OCI-LY3 (cell line): ENCODE measurements at regions not wholly inside any gene's neighbourhood (a gene's known extent, or its start where the extent isn't known, plus 50 kb on each side); places are given as distances from the start of the nearest gene placed in this dataset.

ENCODE experiments used
- H2AFZ ChIP-seq: fragments of 200-600, 300-600 bp; shearing (Covaris generic); 2 replicates; pipeline ENCODE4 v1.6.0; 2014; ENCODE audit warnings: antibody characterized with exemption, low read depth, low read length
- H3K27ac ChIP-seq: fragments of 200-600, 300-600 bp; sonication (generic); 2 replicates; pipeline ENCODE4 v1.5.1; 2014; ENCODE audit warnings: mild to moderate bottlenecking, low read length, moderate library complexity, mixed read lengths
- H3K27me3 ChIP-seq: fragments of 200-600, 300-600 bp; sonication (generic); 2 replicates; pipeline ENCODE4 v1.6.1; 2014; ENCODE audit warnings: low read depth, low read length, mixed read lengths
- H3K36me3 ChIP-seq: fragments of 200-600, 300-600 bp; sonication (generic); replicated peaks from 2 replicates; pipeline ENCODE3; 2014; ENCODE audit warnings: low read depth, low read length, mixed read lengths
- H3K4me1 ChIP-seq: fragments of 300-600, 200-600 bp; sonication (generic); 2 replicates; pipeline ENCODE4 v1.6.1; 2014; ENCODE audit warnings: low read length, mixed read lengths
- H3K4me2 ChIP-seq: fragments of 200-600, 300-600 bp; sonication (generic); 2 replicates; pipeline ENCODE4 v1.6.1; 2014; ENCODE audit warnings: low read length, mixed read lengths
- H3K4me3 ChIP-seq: fragments of 300-600, 200-600 bp; sonication (generic); 2 replicates; pipeline ENCODE4 v1.5.1; 2014; ENCODE audit warnings: antibody characterized with exemption, mild to moderate bottlenecking, low read length, moderate library complexity
- H3K79me2 ChIP-seq: fragments of 300-600, 200-600 bp; shearing (Covaris generic); 2 replicates; pipeline ENCODE4 v1.6.1; 2014; ENCODE audit warnings: mild to moderate bottlenecking, low read length, mixed read lengths
- H3K9ac ChIP-seq: fragments of 300-600, 200-600 bp; shearing (Covaris generic); 2 replicates; pipeline ENCODE4 v1.6.0; 2014; ENCODE audit warnings: mild to moderate bottlenecking, low read length, moderate library complexity
- H3K9me3 ChIP-seq: fragments of 200-600, 300-600 bp; shearing (Covaris generic); 2 replicates; pipeline ENCODE4 v1.6.1; 2014; ENCODE audit warnings: low read length, mixed read lengths; ENCODE audit not compliant: insufficient read depth
- H4K20me1 ChIP-seq: fragments of 200-600, 300-600 bp; sonication (generic); 2 replicates; pipeline ENCODE4 v1.6.1; 2016; ENCODE audit warnings: low read length, mixed read lengths; ENCODE audit not compliant: insufficient read depth
- CTCF ChIP-seq: fragments of 200-600, 300-600 bp; sonication (generic); IDR thresholded peaks from 2 replicates; pipeline ENCODE4 v1.5.1; 2014; ENCODE audit warnings: antibody characterized with exemption, low read length, low read depth
- EZH2phosphoT487 ChIP-seq: fragments of 200-600 bp; shearing (Covaris generic); IDR thresholded peaks from 2 replicates; pipeline ENCODE4 v1.6.1; 2018; ENCODE audit warnings: antibody characterized with exemption, mixed run types, low read depth

- no peak overlapping the region for H3K4me2 ChIP-seq
- H3K27ac ChIP-seq, result no peak overlapping the region
- no peak overlapping the region for H3K9ac ChIP-seq
- no peak overlapping the region for H2AFZ ChIP-seq
- no peaks in the 10 kb centered on the region for H3K27me3 ChIP-seq
- H3K36me3 ChIP-seq, result no peaks in the 10 kb centered on the region
- H3K9me3 ChIP-seq, result no peaks in the 10 kb centered on the region
- H3K4me3 ChIP-seq, result no peak overlapping the region
- H3K79me2 ChIP-seq, result no peaks in the 10 kb centered on the region
- no peak for TF ChIP-seq EZH2phosphoT487
- no peak for TF ChIP-seq CTCF
- no peaks in the 10 kb centered on the region for H3K4me1 ChIP-seq
- no peaks in the 10 kb centered on the region for H4K20me1 ChIP-seq
Observed at GRCh38 chr7:85535974-85536729, 349.3 kb upstream of the SEMA3D start.

GRCh38 chr7:85529831-85530230 is 343.0 kb upstream of the SEMA3D start:
- no peaks in the 10 kb centered on the region for H3K4me1 ChIP-seq
- H3K4me3 ChIP-seq, result no peak overlapping the region
- no peaks in the 10 kb centered on the region for H3K9me3 ChIP-seq
- H2AFZ ChIP-seq, result no peak overlapping the region
- TF ChIP-seq CTCF (no peak), EZH2phosphoT487 (no peak)
- H3K27me3 ChIP-seq, result no peaks in the 10 kb centered on the region
- no peaks in the 10 kb centered on the region for H3K36me3 ChIP-seq
- no peak overlapping the region for H3K4me2 ChIP-seq
- H3K27ac ChIP-seq, result no peak overlapping the region
- H4K20me1 ChIP-seq, result no peaks in the 10 kb centered on the region
- no peak overlapping the region for H3K9ac ChIP-seq
- H3K79me2 ChIP-seq, result no peaks in the 10 kb centered on the region

GRCh38 chr7:85529201-85529600 is 342.3 kb upstream of the SEMA3D start:
- Histone ChIP-seq H3K4me2 (no peak overlapping the region), H3K9ac (no peak overlapping the region)

GRCh38 chr7:85528581-85528980 is 341.7 kb upstream of the SEMA3D start:
- Histone ChIP-seq H3K9me3 (no peaks in the 10 kb centered on the region), H3K27ac (no peak overlapping the region), H2AFZ (no peak overlapping the region), H3K4me2 (no peak overlapping the region), H4K20me1 (no peaks in the 10 kb centered on the region), H3K4me3 (no peak overlapping the region), H3K36me3 (no peaks in the 10 kb centered on the region), H3K79me2 (no peaks in the 10 kb centered on the region), H3K4me1 (no peaks in the 10 kb centered on the region), H3K27me3 (no peaks in the 10 kb centered on the region), H3K9ac (no peak overlapping the region)
- TF ChIP-seq CTCF (no peak), EZH2phosphoT487 (no peak)

More at GRCh38 chr7:85529201-85529600, 342.3 kb upstream of the SEMA3D start:
- H4K20me1 ChIP-seq, result no peaks in the 10 kb centered on the region
- no peaks in the 10 kb centered on the region for H3K9me3 ChIP-seq
- H3K4me3 ChIP-seq, result no peak overlapping the region
- H3K79me2 ChIP-seq, result no peaks in the 10 kb centered on the region
- H3K4me1 ChIP-seq, result no peaks in the 10 kb centered on the region
- no peak for TF ChIP-seq EZH2phosphoT487
- no peak for TF ChIP-seq CTCF
- no peaks in the 10 kb centered on the region for H3K27me3 ChIP-seq
- H2AFZ ChIP-seq, result no peak overlapping the region
- no peaks in the 10 kb centered on the region for H3K36me3 ChIP-seq
- H3K27ac ChIP-seq, result no peak overlapping the region
